ENCODE measurements at regions not wholly inside any gene's neighbourhood (a gene's known extent, or its start where the extent isn't known, plus 50 kb on each side); places are given as distances from the start of the nearest gene placed in this dataset.

GRCh38 chr12:25723336-25723735 lies 170.3 kb upstream of the LMNTD1 start:
- TF ChIP-seq POLR2A (IDR thresholded peaks at IDR 0.05) (no peak), CTCF (IDR thresholded peaks at IDR 0.05) (no peak), EP300 (IDR thresholded peaks at IDR 0.05) (no peak)
